ENCODE measurements at regions not wholly inside any gene's neighbourhood (a gene's known extent, or its start where the extent isn't known, plus 50 kb on each side); places are given as distances from the start of the nearest gene placed in this dataset.
A peak's percentile ranks its signal among the peaks of the same experiment; 100 is the strongest.

DNA sequence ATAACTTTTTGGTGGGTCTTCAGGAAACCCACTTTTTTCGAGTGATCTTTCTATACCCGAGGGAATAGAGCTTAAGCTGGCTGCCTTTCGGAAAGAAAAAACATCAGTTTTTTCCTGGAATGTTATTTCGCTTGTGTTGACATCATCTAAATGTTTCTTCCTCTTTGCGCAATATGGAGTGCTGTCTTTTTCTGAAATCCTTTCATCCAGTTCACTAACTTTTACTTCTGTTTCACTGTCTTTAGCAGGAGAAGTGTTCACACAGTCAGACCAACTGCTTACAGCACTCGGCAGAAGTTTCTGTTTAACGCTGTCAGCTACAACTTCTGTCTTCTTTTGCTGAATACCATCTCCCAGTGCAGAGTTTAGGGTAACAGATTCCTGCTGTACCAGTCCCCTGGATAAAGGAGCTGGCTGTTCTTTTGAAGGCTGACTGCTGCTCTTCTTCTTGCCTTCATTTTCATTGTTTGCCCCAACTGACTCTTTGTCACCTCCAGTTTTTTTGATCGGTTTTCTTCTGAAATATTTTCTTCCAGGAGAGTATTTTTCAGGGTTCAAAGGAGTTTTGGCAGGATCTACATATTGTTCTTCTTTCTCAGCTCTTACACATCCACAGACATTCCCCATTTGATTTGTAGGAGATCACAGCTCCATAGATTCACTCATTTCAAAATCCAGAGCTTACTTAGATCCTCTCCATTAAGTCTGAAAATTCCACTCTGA is 50.0 kb upstream of the DST start:
- TF ChIP-seq JUND (IDR thresholded peaks at IDR 0.05) (no peak), EZH2 (IDR thresholded peaks at IDR 0.05) (no peak), CEBPB (IDR thresholded peaks at IDR 0.05; ENCODE audit: low read depth) (0 out of 2 replicates have a peak, but pooled peaks have one; percentile 13)
- TF ChIP-seq, protein P1, sequence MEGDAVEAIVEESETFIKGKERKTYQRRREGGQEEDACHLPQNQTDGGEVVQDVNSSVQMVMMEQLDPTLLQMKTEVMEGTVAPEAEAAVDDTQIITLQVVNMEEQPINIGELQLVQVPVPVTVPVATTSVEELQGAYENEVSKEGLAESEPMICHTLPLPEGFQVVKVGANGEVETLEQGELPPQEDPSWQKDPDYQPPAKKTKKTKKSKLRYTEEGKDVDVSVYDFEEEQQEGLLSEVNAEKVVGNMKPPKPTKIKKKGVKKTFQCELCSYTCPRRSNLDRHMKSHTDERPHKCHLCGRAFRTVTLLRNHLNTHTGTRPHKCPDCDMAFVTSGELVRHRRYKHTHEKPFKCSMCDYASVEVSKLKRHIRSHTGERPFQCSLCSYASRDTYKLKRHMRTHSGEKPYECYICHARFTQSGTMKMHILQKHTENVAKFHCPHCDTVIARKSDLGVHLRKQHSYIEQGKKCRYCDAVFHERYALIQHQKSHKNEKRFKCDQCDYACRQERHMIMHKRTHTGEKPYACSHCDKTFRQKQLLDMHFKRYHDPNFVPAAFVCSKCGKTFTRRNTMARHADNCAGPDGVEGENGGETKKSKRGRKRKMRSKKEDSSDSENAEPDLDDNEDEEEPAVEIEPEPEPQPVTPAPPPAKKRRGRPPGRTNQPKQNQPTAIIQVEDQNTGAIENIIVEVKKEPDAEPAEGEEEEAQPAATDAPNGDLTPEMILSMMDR (IDR thresholded peaks at IDR 0.05 in 2 of 3, conservative IDR thresholded peaks at IDR 0.05 in 1 of 3; ENCODE audit: borderline replicate concordance in 1 of 3, insufficient read depth in 1 of 3, low read depth in 2 of 3, low read length in 2 of 3): no peak
